Left renal cortex interstitium (tissue), 4 donors: ENCODE measurements at regions not wholly inside any gene's neighbourhood (a gene's known extent, or its start where the extent isn't known, plus 50 kb on each side); places are given as distances from the start of the nearest gene placed in this dataset.

ENCODE experiments used
- DNase-seq, 4 donors: peaks; one replicate each; pipeline ENCODE4 v3.0.0-alpha.2; 2013; ENCODE audit warnings: low read depth in 4 of 4, low spot score in 2 of 4, missing footprints in 1 of 4

DNA sequence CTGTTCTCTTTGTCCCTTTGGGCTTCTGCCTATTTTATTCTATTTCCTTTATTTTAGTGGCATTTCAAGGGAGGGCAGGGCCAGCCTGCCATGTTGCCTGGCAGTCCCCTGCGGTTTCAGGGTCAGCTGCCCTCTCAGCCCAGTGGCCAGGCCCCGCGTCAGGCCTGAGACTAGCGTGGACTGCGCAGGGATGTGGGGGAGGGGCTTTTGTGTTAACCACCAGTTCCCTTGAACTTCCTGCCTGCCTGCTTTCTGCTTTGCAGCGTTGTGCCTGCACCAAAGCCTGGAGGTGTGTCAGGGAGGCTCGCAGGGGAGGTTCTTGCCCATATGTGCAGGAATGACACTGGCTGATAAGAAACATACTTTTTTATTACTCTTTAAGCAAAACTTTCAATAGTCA lies 157.6 kb downstream of the SLC35B3 start:
- DNase-seq: no peak

- DNase-seq: no peak
Observed at GRCh38 chr6:8276148-8276547, 159.2 kb downstream of the SLC35B3 start.

DNA sequence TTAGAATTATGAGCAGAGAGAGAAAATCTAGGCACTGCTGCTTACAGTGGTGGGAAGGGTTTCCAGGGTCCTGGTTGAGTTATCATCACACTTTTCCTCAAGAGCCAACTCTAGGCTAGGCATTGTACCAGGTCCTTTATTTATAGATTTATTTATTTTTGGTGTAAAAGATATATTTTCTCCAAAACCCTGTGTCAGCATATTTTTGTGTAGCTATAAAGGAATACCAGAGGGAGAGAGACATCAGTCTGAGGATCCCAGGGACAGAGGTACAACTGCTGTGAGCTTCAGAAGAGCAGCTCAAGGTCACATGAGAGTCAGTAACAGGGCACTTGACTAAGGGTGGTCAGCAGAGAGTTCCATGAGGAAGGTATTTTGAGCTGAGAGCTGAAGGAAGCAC lies 159.7 kb downstream of the SLC35B3 start:
- no peak for DNase-seq

- DNase-seq: no peak
Observed at GRCh38 chr6:8274226-8274625, 161.1 kb downstream of the SLC35B3 start.

GRCh38 chr6:8269872-8270454 lies 165.4 kb downstream of the SLC35B3 start:
- DNase-seq: no peak

GRCh38 chr6:8269094-8269493 lies 166.3 kb downstream of the SLC35B3 start:
- no peak for DNase-seq

DNA sequence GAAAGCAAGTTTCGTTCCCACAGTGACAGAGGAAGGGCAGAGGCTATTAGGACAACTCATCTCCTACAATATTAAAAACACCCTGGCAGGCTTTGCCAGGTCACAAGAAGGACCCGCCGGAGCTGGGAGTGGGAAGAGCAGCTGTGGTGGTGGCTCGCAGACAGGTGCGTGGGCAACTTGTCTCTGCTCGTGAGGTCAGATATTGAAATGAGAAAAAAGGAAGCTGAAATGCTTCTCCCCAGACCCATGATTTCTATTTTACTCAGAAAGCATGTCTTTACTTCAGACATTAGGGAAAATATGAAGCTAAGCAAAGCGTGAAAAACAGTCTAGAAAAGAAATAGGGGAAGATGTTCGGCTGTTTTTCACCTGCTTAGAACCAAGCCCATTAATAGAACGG lies 166.3 kb upstream of the EEF1E1 start:
- no peak for DNase-seq

DNA sequence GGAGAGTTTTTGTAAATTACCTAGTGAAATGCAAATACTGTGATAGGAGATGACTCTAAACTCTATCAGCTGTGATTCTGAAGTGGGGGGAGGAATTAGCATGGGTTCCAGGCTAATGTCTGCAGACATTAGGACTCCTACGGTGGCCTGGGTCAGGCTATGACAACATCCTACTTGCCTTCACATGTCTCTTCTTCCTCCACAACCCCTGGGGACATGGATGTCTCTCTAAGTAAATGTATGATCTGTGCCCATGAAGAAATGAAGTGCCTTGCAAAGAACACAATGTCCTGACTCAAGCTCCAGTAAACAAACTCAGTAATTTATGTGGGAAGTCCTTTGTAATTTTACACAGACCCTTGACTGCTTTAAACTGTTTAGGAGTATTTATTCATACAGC lies 165.8 kb upstream of the EEF1E1 start:
- DNase-seq: no peak

DNA sequence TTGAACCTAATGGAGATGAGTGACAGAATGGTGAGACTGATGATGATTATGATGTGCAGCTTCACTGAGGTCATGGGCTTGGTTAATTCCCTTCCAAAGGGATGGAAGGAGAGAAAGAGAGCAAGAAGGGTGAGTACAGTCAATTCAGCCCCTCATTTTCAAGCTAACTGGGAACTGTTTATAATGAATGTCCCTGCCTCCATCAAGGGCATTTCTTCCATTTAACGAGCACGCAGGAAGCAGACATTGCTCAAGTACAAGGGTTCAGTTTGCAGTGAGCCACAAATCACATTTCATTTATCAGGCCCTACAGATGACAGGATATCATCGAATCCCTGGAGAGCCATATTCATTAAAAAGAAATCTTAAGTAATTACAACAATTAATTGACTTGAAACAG lies 158.3 kb upstream of the EEF1E1 start:
- DNase-seq: no peak

DNA sequence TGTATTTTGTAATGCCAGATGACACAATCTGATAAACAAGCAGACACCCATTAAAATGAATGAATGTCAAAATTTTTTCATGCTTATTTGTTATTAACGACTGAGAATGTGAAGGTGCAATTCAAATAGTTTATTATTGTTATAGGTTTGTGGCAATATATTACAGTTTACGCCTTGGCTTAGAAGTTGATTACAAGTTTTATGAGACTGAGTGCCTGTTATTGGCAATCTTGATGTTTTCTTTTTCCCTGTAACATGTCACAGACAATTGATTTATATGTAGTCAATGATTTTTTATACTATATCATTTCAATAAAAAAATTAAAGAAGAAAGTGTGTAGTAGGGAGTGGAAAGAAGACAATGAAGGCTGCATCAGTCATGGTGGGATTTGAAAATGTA lies 144.1 kb upstream of the EEF1E1 start:
- DNase-seq: no peak

DNA sequence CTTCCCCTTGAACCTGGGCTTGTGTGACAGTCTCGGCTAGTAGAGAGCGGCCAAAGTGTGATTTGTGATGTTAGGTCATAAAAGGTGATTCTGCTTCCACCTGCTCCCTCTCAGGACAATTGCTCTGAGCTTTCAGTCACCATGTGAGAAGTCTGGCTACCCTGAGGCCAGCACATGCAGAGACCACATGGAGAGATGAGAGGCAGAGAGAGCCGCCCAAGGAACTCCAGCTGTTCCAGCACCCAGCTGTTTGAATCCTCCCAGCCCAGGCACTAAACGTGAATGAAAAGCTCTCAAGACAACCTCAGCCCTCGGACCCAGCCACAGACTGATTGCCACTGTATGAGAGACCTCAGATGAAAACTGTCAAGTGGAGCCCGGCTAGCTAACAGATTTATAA lies 143.4 kb upstream of the EEF1E1 start:
- DNase-seq: no peak

DNA sequence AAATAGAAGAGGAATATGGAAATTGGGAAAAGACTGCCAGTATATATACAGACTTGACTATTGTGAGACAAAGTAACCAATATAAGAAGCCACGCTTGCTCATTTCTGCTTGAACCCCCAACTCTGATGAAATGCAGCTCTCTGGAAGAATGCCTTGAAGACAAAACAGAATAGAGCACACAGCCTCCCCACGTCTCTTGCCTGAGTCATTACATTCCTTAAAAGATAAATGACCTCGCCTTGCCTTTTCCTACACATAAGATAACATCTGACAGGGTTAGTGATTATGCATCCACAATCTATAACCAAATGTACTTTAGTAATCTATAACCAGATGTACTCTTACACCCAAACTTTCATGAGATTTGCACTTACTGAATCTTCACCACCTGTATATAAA lies 141.1 kb upstream of the EEF1E1 start:
- DNase-seq: no peak

DNA sequence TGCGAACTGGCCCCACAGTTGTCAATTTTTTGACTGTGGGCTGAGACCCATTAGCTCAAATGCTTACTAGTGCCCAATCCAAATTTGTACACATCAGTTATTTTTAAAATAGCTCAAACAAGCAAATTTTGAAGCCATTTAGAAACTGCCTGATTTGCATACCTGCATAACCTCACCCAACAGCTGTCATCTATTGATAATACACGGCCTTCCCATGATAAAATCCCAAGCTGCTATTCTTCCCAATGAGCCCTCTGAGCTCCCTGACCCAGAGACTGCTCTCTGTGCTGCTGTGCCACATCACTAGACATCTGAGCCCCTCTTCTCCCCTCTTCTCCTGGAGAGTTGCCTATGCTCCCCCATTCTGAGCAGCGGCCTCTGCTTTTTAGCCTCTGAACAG lies 140.5 kb upstream of the EEF1E1 start:
- no peak for DNase-seq

GRCh38 chr6:8240301-8240700 lies 138.0 kb upstream of the EEF1E1 start:
- no peak for DNase-seq

GRCh38 chr6:8238773-8239683 lies 136.7 kb upstream of the EEF1E1 start:
- DNase-seq: no peak

GRCh38 chr6:8237668-8238067 lies 135.3 kb upstream of the EEF1E1 start:
- no peak for DNase-seq

- DNase-seq: no peak
Observed at GRCh38 chr6:8236956-8237355, 134.6 kb upstream of the EEF1E1 start.

- no peak for DNase-seq
Observed at GRCh38 chr6:8234321-8234720, 132.0 kb upstream of the EEF1E1 start.

- DNase-seq: no peak
Observed at GRCh38 chr6:8231956-8232355, 129.6 kb upstream of the EEF1E1 start.

DNA sequence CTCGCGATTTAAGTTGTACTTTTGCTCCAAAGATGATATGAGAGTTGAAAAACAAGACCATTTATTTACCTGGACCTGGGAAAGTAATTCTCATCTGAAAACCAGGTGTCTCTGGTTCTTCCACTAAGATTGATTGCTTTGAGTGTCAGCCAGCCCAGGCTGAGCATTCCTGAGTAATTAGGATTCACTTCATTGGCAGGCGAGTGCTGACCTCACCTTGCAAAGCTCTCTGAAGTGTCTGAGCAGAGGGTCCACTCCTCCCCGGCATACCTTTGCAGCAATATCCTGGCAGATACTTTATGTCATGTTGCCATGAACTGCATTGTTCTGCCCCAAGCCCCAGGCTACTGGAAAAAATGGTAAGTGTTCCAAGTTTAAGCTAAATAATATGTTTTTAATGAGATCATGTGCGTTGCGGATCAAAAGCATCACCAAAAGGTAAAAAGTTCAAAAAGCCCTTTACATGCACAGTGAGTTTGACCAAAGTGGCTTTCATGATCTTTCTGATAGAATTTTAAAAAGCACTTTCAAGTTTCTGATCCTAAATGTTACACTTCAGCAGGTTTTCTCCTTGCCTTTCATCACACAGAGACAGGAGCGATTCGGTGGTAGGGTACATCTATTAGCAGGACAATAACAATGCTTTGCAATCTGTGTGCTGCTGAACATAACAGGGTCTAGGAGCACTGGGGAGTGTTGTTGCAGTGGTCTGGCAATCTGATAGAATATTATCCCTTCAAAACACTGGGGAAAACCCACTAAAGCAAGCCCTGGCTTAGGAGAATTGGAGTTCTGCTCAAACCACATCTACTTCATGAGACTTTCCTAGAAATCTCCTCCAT lies 127.8 kb upstream of the EEF1E1 start:
- DNase-seq: no peak

DNA sequence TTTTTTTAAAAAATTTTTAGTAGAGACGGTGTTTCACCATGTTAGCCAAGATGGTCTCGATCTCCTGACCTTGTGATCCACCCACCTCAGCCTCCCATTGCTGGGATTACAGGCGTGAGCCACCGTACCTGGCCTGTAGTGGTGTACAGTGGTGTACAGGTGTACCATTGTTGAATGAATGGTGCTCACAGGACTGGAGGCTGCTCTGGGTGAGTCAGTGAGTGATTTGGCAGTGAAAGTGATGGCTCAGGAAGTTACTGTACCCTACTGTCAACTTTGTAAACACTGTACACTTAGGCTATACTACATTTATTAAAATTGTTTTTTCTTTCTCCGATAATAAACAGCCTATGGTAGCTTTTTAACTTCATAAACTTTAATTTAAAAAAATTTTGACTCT lies 122.8 kb upstream of the EEF1E1 start:
- no peak for DNase-seq

DNA sequence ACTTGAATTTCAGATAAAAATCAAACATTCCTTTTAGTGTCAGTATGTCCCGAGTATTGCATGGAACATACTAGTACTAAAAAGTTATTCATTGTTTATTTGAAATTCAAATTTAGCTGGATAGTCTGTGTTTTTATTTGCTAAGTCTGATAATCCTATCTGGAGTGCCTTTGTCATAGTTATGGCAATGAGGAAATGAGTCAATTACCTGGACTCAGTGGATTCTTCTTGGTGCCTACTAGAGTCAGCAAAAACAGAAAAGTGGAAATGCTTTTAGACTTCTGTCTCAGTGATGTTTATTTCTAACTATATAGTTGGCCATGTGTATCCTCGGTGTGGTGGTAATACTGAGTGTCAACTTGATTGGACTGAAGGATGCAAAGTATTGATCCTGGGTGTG lies 121.3 kb upstream of the EEF1E1 start:
- DNase-seq: no peak
